Cardiac muscle cell (in vitro differentiated cells and primary cell): ENCODE measurements at regions not wholly inside any gene's neighbourhood (a gene's known extent, or its start where the extent isn't known, plus 50 kb on each side); places are given as distances from the start of the nearest gene placed in this dataset.
A peak's percentile ranks its signal among the peaks of the same experiment; 100 is the strongest.

Experiments
- DNase-seq, 2 donors: peaks; one replicate each; pipeline versions ENCODE4 v3.0.0 to v3.0.0-alpha.2; 2010 to 2017; ENCODE audit warnings: low read depth in 1 of 2, low spot score in 1 of 2
- H3K27ac ChIP-seq: fragments of 200-600 bp; sonication (generic); 2 replicates; pipeline ENCODE4 v1.5.1; 2016
- H3K27me3 ChIP-seq: fragments of 200-600 bp; sonication (generic); 2 replicates; pipeline ENCODE4 v1.6.0; 2016; ENCODE audit warnings: control low read depth
- H3K36me3 ChIP-seq: fragments of 200-600 bp; sonication (generic); 2 replicates; pipeline ENCODE4 v1.5.1; 2016; ENCODE audit warnings: control low read depth
- H3K4me1 ChIP-seq: fragments of 200-600 bp; sonication (generic); 2 replicates; pipeline ENCODE4 v1.8.1; 2017; ENCODE audit warnings: low read depth, mild to moderate bottlenecking, mixed run types
- H3K4me3 ChIP-seq: fragments of 200-600 bp; sonication (generic); 2 replicates; pipeline ENCODE4 v1.5.1; 2016; ENCODE audit warnings: mild to moderate bottlenecking
- H3K9me3 ChIP-seq: fragments of 200-600 bp; sonication (generic); 2 replicates; pipeline ENCODE4 v1.5.1; 2017; ENCODE audit warnings: low read depth, mild to moderate bottlenecking, control low read depth
- TF ChIP-seq, protein P1 (sequence below): IDR thresholded peaks from 2 replicates; pipeline ENCODE4 v1.5.1; 2012; ENCODE audit warnings: low read depth, mild to moderate bottlenecking, low read length

DNA sequence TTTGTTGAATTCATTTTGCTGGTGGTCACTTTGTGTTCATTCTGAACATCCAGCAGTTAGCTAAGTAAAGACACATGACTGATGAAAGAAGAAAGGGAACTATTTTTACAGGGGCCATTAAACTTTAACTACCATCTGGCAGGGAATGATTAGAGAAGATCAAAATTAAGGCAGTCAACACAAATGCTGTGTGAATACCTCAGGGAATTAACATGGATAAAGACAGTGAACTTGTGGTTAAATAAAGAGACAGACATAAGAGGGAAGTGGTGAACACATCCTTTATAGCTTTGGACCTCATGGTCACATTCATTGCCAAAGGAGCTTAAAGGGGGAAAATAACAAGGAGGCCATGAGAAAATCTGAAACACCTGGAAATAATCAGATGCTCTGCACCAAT lies 52.6 kb upstream of the ATP5MC3 start:
- no peaks in the 10 kb centered on the region for H3K4me1 ChIP-seq
- TF ChIP-seq, protein P1, sequence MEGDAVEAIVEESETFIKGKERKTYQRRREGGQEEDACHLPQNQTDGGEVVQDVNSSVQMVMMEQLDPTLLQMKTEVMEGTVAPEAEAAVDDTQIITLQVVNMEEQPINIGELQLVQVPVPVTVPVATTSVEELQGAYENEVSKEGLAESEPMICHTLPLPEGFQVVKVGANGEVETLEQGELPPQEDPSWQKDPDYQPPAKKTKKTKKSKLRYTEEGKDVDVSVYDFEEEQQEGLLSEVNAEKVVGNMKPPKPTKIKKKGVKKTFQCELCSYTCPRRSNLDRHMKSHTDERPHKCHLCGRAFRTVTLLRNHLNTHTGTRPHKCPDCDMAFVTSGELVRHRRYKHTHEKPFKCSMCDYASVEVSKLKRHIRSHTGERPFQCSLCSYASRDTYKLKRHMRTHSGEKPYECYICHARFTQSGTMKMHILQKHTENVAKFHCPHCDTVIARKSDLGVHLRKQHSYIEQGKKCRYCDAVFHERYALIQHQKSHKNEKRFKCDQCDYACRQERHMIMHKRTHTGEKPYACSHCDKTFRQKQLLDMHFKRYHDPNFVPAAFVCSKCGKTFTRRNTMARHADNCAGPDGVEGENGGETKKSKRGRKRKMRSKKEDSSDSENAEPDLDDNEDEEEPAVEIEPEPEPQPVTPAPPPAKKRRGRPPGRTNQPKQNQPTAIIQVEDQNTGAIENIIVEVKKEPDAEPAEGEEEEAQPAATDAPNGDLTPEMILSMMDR, result no peak
- H3K27ac ChIP-seq, result no peak overlapping the region
- no peak for DNase-seq
- H3K4me3 ChIP-seq, result no peak overlapping the region
- H3K36me3 ChIP-seq, result no peaks in the 10 kb centered on the region
- H3K9me3 ChIP-seq, result no peaks in the 10 kb centered on the region
- no peaks in the 10 kb centered on the region for H3K27me3 ChIP-seq

DNA sequence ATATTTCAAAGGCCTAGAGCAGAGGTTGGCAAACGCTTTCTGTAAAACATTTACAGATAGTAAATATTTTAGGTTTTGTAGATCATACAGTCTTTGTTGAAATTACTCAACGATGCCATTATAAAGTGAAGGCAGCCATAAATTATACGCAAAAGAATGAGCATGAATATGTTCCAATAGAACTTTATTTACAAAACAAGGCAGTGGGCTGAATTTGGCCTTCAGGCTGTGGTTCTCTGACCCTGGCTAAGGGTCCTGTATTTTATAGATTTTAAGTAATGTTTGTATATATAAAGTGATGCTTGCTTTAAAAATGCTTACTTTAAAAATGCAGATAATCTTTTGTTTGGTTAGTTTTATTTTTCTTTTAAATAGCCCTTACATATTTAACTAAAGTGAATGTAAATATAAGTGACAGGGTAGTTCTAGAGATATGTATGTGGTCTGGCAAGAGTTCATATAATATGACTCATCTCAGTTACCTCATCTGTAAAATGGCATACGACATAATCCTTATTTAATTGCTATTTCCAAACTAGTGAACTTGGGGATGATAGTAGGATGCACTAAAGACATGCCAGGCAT lies 51.7 kb upstream of the ATP5MC3 start:
- Histone ChIP-seq H3K4me3 (no peak overlapping the region), H3K4me1 (no peaks in the 10 kb centered on the region), H3K27ac (no peak overlapping the region), H3K36me3 (no peaks in the 10 kb centered on the region), H3K9me3 (no peaks in the 10 kb centered on the region), H3K27me3 (no peaks in the 10 kb centered on the region)
- DNase-seq, result peak in 1 of 2 donors; percentile 67
- TF ChIP-seq, protein P1, result no peak
